GM12878 (cell line): ENCODE measurements at regions not wholly inside any gene's neighbourhood (a gene's known extent, or its start where the extent isn't known, plus 50 kb on each side); places are given as distances from the start of the nearest gene placed in this dataset.

Source experiments
- ATAC-seq: fragments of 200-7000 bp; cut with Tn5 transposase; 3 replicates; pipeline ENCODE4 v1.9.1; 2020; ENCODE audit warnings: mild to moderate bottlenecking, moderate library complexity
- BruUV-seq: library from RNA; stranded (reverse); fragments of 400-500 nt; replicated peaks from 2 replicates; lab custom pipeline; 2021; lab: Mats Ljungman, UMichigan
- CTCF ChIA-PET: fragments of 300-600 bp; sonication (Branson Sonifier 250); formaldehyde crosslinking; extraction: SDS; loops from one replicate; lab custom pipeline; 2021; ENCODE audit warnings: inconsistent platforms; lab: Yijun Ruan, JAX
- POLR2A ChIA-PET: fragments of 350-600 bp; formaldehyde crosslinking; extraction: SDS; loops from one replicate; lab custom pipeline; 2021; ENCODE audit warnings: inconsistent platforms; lab: Charles Lee
- RAD21 ChIA-PET: fragments of 300-600 bp; sonication (Branson Sonifier 250); formaldehyde crosslinking; loops from one replicate; lab custom pipeline; 2023; ENCODE audit warnings: antibody characterized with exemption; ENCODE audit not compliant: unreplicated experiment; lab: Charles Lee
- SMC1A ChIA-PET: fragments of 300-600 bp; sonication (Branson Sonifier 250); formaldehyde crosslinking; loops from one replicate; lab custom pipeline; 2023; ENCODE audit not compliant: unreplicated experiment, uncharacterized antibody; lab: Charles Lee
- DNase-seq: peaks from one replicate; pipeline ENCODE4 v3.0.0-alpha.2; 2011; ENCODE audit warnings: low read depth, low spot score
- FAIRE-seq: peaks from 3 replicates; lab custom pipeline; 2011; peaks lifted over from hg19 to GRCh38; lab: Jason Lieb, UNC
- H2AFZ ChIP-seq: 2 replicates; pipeline ENCODE4 v1.6.0; 2011; ENCODE audit warnings: low read depth, low read length, control low read depth; ENCODE audit not compliant: control insufficient read depth
- H3K27ac ChIP-seq: 2 replicates; pipeline ENCODE4 v1.5.1; 2011; ENCODE audit warnings: control low read depth; ENCODE audit not compliant: control insufficient read depth, insufficient read depth
- H3K27me3 ChIP-seq, 2 experiments: replicated peaks in 1 of 2; 2 replicates each; pipeline versions ENCODE4 v1.6.0 to v1.6.1; 2011; ENCODE audit warnings: low read length in 1 of 2; ENCODE audit not compliant: control insufficient read depth in 2 of 2, insufficient read depth in 2 of 2
- H3K36me3 ChIP-seq, 2 experiments: 2 replicates each; pipeline ENCODE4 v1.5.1; 2011; ENCODE audit warnings: low read length in 1 of 2; ENCODE audit not compliant: control insufficient read depth in 2 of 2, insufficient read depth in 2 of 2
- H3K4me1 ChIP-seq: 2 replicates; pipeline ENCODE4 v1.6.1; 2011; ENCODE audit warnings: mild to moderate bottlenecking, low read length, moderate library complexity, mixed read lengths; ENCODE audit not compliant: control insufficient read depth, insufficient read depth
- H3K4me2 ChIP-seq: 2 replicates; pipeline ENCODE4 v1.6.0; 2011; ENCODE audit warnings: control low read depth; ENCODE audit not compliant: control insufficient read depth, insufficient read depth
- H3K4me3 ChIP-seq: fragments of 200-600 bp; sonication (generic); 2 replicates; pipeline ENCODE4 v1.5.1; 2016
- H3K79me2 ChIP-seq: 2 replicates; pipeline ENCODE4 v1.6.0; 2011; ENCODE audit warnings: low read length; ENCODE audit not compliant: control insufficient read depth, insufficient read depth
- H3K9ac ChIP-seq: 2 replicates; pipeline ENCODE4 v1.8.0; 2011; ENCODE audit warnings: low read length, control low read depth, mixed read lengths; ENCODE audit not compliant: control insufficient read depth, insufficient read depth
- H3K9me3 ChIP-seq: replicated peaks from 3 replicates; pipeline ENCODE4 v1.5.1; 2011; ENCODE audit warnings: mild to moderate bottlenecking, low read length; ENCODE audit not compliant: control insufficient read depth, insufficient read depth
- H4K20me1 ChIP-seq: 2 replicates; pipeline ENCODE4 v1.6.0; 2011; ENCODE audit not compliant: control insufficient read depth, insufficient read depth
- ASH2L ChIP-seq: fragments of 300-600, 200-600 bp; sonication (generic); IDR thresholded peaks from 2 replicates; pipeline ENCODE4 v1.6.1; 2017; ENCODE audit warnings: low read depth, mild to moderate bottlenecking, borderline replicate concordance
- CBX3 ChIP-seq: fragments of 200-600 bp; sonication (generic); IDR thresholded peaks from 2 replicates; pipeline ENCODE4 v1.6.1; 2016; ENCODE audit warnings: low read depth, borderline replicate concordance
- CHD1 ChIP-seq: IDR thresholded peaks from 2 replicates; pipeline ENCODE4 v1.6.1; 2012; ENCODE audit warnings: low read depth, low read length, improper control_type of control experiment
- GATAD2B ChIP-seq: fragments of 450-650 bp; conservative IDR thresholded peaks from 2 replicates; pipeline ENCODE4 v1.6.1; 2017; ENCODE audit warnings: low read depth, mild to moderate bottlenecking, moderate library complexity
- IKZF1 ChIP-seq: fragments of 450-650 bp; conservative IDR thresholded peaks from 2 replicates; pipeline ENCODE4 v1.6.1; 2017; ENCODE audit warnings: antibody characterized with exemption, mild to moderate bottlenecking
- IKZF2 ChIP-seq, 2 experiments: fragments of 450-650 bp; IDR thresholded peaks; 2 replicates each; pipeline ENCODE4 v1.6.1; 2017; ENCODE audit warnings: mild to moderate bottlenecking in 2 of 2, moderate library complexity in 2 of 2
- IRF4 ChIP-seq: IDR thresholded peaks from 2 replicates; pipeline ENCODE4 v1.6.1; 2011; ENCODE audit warnings: low read depth, low read length
- NFYB ChIP-seq: IDR thresholded peaks from 2 replicates; pipeline ENCODE4 v1.6.1; 2011; ENCODE audit warnings: low read depth, mild to moderate bottlenecking, low read length, improper control_type of control experiment, moderate library complexity; ENCODE audit not compliant: insufficient read depth
- NR2C2 ChIP-seq: IDR thresholded peaks from 2 replicates; pipeline ENCODE4 v1.6.1; 2011; ENCODE audit warnings: borderline replicate concordance, low read depth; ENCODE audit not compliant: control insufficient read depth, insufficient read length
- PML ChIP-seq: IDR thresholded peaks from 2 replicates; pipeline ENCODE4 v1.6.1; 2012; ENCODE audit warnings: low read length, inconsistent platforms
- WRNIP1 ChIP-seq: IDR thresholded peaks from 2 replicates; pipeline ENCODE4 v1.6.1; 2011; ENCODE audit warnings: low read depth, low read length, improper control_type of control experiment, borderline replicate concordance
- ZNF384 ChIP-seq: IDR thresholded peaks from 2 replicates; pipeline ENCODE4 v1.6.1; 2012; ENCODE audit warnings: low read depth, mild to moderate bottlenecking, low read length, improper control_type of control experiment, borderline replicate concordance
- WGBS: methylation state at CpG from one replicate; pipeline ENCODE4 v1.1.6; 2016; ENCODE audit warnings: low lambda C conversion rate; ENCODE audit not compliant: insufficient replicate concordance, insufficient coverage; ENCODE audit errors: missing lambda C conversion rate; 5-methylcytosine and 5-hydroxymethylcytosine counted together
- in situ Hi-C: fragments of 300-500 bp; cut with MboI; formaldehyde crosslinking; loops from 9 replicates; pipeline ENCODE4 v1.14.3; 2018; ENCODE audit warnings: mixed read lengths
- intact Hi-C: fragments of 100-400 bp; cut with micrococcal nuclease; formaldehyde crosslinking; loops from one replicate; pipeline ENCODE4 v1.14.2; 2022; ENCODE audit not compliant: unreplicated experiment
- TF ChIP-seq, protein P1 (sequence below): fragments of 450-650 bp; IDR thresholded peaks from 2 replicates; pipeline ENCODE4 v1.6.1; 2014; ENCODE audit warnings: mild to moderate bottlenecking
- TF ChIP-seq, protein P2 (sequence below): fragments of 450-650 bp; IDR thresholded peaks from 2 replicates; pipeline ENCODE4 v1.6.1; 2016; ENCODE audit warnings: mild to moderate bottlenecking
- TF ChIP-seq, protein P3 (sequence below): fragments of 150-350 bp; IDR thresholded peaks from 2 replicates; pipeline ENCODE4 v1.6.1; 2016; ENCODE audit warnings: low read depth, low read length
- TF ChIP-seq, protein P4 (sequence below): IDR thresholded peaks from 2 replicates; pipeline ENCODE4 v1.6.1; 2011; ENCODE audit warnings: borderline replicate concordance, low read depth, mild to moderate bottlenecking, moderate library complexity, mixed read lengths, low read length; ENCODE audit not compliant: insufficient read depth; ENCODE audit errors: extremely low read length

DNA sequence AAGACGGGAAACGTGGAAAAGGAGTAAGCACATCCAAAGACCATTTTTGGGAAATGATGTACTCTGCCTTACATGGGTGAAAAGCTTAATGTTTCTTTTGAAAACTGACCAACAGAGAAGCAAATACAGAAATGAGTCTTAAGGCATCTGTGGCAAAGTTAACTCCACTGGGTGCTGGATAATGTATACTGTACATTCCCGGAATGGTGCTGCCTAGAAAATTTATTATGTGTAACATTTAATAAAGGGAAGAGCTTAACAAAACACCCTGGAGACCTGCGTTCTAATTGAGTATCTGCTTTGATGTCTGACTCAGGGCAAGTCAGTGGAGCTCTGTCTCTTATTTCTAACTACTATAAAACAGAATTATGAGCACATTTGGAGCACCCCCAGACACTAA is 230.2 kb downstream of the MID1 start:
- no peaks in the 10 kb centered on the region for H4K20me1 ChIP-seq
- no TSS peak for BruUV-seq
- no peaks in the 10 kb centered on the region; a peak in 1 of 4 replicates for H3K27me3 ChIP-seq
- H3K36me3 ChIP-seq: no peaks in the 10 kb centered on the region
- in situ Hi-C loops: no loop called here
- no peak overlapping the region for H3K4me2 ChIP-seq
- H3K79me2 ChIP-seq: no peaks in the 10 kb centered on the region
- TF ChIP-seq, protein P1, sequence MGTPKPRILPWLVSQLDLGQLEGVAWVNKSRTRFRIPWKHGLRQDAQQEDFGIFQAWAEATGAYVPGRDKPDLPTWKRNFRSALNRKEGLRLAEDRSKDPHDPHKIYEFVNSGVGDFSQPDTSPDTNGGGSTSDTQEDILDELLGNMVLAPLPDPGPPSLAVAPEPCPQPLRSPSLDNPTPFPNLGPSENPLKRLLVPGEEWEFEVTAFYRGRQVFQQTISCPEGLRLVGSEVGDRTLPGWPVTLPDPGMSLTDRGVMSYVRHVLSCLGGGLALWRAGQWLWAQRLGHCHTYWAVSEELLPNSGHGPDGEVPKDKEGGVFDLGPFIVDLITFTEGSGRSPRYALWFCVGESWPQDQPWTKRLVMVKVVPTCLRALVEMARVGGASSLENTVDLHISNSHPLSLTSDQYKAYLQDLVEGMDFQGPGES: no peak
- no peak for TF ChIP-seq NR2C2
- no peak for TF ChIP-seq IKZF2 (IDR thresholded peaks at IDR 0.05)
- TF ChIP-seq CHD1: no peak
- no peak for TF ChIP-seq WRNIP1
- no peak for TF ChIP-seq CBX3
- TF ChIP-seq ASH2L: no peak
- TF ChIP-seq IKZF1: no peak
- no peak for TF ChIP-seq GATAD2B
- TF ChIP-seq IRF4: no peak
- no peak for TF ChIP-seq NFYB
- TF ChIP-seq ZNF384: no peak
- no peak for TF ChIP-seq PML
- TF ChIP-seq, protein P2, sequence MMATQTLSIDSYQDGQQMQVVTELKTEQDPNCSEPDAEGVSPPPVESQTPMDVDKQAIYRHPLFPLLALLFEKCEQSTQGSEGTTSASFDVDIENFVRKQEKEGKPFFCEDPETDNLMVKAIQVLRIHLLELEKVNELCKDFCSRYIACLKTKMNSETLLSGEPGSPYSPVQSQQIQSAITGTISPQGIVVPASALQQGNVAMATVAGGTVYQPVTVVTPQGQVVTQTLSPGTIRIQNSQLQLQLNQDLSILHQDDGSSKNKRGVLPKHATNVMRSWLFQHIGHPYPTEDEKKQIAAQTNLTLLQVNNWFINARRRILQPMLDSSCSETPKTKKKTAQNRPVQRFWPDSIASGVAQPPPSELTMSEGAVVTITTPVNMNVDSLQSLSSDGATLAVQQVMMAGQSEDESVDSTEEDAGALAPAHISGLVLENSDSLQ: no peak
- TF ChIP-seq, protein P3, sequence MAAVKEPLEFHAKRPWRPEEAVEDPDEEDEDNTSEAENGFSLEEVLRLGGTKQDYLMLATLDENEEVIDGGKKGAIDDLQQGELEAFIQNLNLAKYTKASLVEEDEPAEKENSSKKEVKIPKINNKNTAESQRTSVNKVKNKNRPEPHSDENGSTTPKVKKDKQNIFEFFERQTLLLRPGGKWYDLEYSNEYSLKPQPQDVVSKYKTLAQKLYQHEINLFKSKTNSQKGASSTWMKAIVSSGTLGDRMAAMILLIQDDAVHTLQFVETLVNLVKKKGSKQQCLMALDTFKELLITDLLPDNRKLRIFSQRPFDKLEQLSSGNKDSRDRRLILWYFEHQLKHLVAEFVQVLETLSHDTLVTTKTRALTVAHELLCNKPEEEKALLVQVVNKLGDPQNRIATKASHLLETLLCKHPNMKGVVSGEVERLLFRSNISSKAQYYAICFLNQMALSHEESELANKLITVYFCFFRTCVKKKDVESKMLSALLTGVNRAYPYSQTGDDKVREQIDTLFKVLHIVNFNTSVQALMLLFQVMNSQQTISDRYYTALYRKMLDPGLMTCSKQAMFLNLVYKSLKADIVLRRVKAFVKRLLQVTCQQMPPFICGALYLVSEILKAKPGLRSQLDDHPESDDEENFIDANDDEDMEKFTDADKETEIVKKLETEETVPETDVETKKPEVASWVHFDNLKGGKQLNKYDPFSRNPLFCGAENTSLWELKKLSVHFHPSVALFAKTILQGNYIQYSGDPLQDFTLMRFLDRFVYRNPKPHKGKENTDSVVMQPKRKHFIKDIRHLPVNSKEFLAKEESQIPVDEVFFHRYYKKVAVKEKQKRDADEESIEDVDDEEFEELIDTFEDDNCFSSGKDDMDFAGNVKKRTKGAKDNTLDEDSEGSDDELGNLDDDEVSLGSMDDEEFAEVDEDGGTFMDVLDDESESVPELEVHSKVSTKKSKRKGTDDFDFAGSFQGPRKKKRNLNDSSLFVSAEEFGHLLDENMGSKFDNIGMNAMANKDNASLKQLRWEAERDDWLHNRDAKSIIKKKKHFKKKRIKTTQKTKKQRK: no peak
- TF ChIP-seq, protein P4, sequence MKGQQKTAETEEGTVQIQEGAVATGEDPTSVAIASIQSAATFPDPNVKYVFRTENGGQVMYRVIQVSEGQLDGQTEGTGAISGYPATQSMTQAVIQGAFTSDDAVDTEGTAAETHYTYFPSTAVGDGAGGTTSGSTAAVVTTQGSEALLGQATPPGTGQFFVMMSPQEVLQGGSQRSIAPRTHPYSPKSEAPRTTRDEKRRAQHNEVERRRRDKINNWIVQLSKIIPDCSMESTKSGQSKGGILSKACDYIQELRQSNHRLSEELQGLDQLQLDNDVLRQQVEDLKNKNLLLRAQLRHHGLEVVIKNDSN: no peak
- H3K9ac ChIP-seq: no peak overlapping the region
- 10% methylated on average over 4 of the region's 4 CpGs for WGBS
- FAIRE-seq: no peak
- ChIA-PET CTCF (no interaction called here), SMC1A (no interaction called here), RAD21 (no interaction called here), POLR2A (no interaction called here)
- no peak overlapping the region for H2AFZ ChIP-seq
- no peak overlapping the region for H3K4me3 ChIP-seq
- no peaks in the 10 kb centered on the region for H3K9me3 ChIP-seq
- H3K4me1 ChIP-seq: no peaks in the 10 kb centered on the region
- H3K27ac ChIP-seq: no peak overlapping the region
- intact Hi-C loops: no loop called here
- DNase-seq: no peak
- ATAC-seq: no peak
